SU-DHL-6 (cell line): ENCODE measurements at regions not wholly inside any gene's neighbourhood (a gene's known extent, or its start where the extent isn't known, plus 50 kb on each side); places are given as distances from the start of the nearest gene placed in this dataset.

ENCODE experiments used
- CTCF ChIP-seq: fragments of 200-600 bp; sonication (generic); IDR thresholded peaks from one replicate; pipeline ENCODE4 v1.5.1; 2017; ENCODE audit warnings: antibody characterized with exemption, mild to moderate bottlenecking, low read length, moderate library complexity; ENCODE audit not compliant: insufficient read depth, poor library complexity, severe bottlenecking
- EZH2phosphoT487 ChIP-seq: fragments of 200-600 bp; sonication (generic), shearing (Covaris generic); conservative IDR thresholded peaks from 2 replicates; pipeline ENCODE4 v1.6.1; 2018; ENCODE audit warnings: mild to moderate bottlenecking, antibody characterized with exemption, low read length, moderate library complexity, mixed read lengths

- no peak for TF ChIP-seq EZH2phosphoT487
- no peak for TF ChIP-seq CTCF
These were observed 387.0 kb downstream of the RPS29 start for GRCh38 chr14:49199159-49199558.
